Fibroblast of skin of back (primary cell): ENCODE measurements at regions not wholly inside any gene's neighbourhood (a gene's known extent, or its start where the extent isn't known, plus 50 kb on each side); places are given as distances from the start of the nearest gene placed in this dataset.
"Not testable (repeated sequence)": the region's sequence is repeated elsewhere in the genome, so short reads cannot be mapped to it uniquely, and the experiment has no call there.

ENCODE experiments used
- DNase-seq: peaks from one replicate; pipeline ENCODE4 v3.0.0-alpha.2; 2013

DNA sequence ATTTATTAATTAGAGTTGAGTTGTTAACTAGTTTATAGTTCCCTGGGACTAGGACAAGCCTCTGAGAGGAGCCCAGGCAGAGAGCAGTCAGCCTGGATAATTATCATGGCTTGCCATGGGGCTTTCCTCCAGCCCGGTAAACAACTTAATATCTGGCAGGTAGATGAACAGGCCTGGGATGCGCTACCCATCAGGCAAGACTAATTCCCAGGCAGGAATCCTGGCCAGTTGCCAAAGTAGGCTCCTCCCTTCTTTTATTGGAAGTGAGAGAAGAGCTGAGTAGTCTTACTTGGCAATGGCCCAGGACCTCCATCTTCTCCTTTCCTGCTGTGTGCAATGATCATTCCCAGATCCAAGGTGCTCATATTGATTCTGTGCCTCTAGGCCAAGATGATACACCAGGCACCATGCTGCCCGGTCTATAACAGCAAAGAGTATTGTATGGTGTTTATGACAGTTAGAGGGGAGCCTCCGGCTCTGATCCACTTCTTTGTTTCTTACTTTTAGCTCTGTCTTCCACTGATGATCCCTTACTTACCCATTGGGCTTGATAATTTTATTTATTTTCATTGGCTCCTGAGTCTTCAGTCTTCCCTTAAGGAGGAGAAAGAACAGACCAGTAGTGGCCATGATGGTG, 408.7 kb downstream of the REEP3 start:
- peak; percentile 18 for DNase-seq

DNA sequence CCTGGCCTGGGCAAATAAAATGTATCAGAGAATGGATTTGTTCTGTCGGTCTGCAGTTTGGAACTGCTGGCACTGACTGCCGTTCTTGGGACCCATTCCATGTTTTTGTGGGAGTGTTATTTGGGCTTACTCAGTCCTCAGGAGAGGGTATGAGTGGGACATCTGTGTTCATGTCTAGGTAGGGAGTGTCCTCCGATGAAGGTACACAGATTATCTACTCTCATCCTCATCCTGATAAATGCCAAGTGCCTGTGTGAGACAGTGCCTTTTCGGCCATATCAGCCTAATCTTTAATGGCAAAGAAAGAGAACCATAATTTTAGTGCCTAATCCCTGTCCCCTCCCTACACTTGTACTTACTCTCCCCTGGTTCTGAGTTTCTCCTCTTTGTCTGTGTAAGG, 409.4 kb downstream of the REEP3 start:
- DNase-seq: no peak

DNA sequence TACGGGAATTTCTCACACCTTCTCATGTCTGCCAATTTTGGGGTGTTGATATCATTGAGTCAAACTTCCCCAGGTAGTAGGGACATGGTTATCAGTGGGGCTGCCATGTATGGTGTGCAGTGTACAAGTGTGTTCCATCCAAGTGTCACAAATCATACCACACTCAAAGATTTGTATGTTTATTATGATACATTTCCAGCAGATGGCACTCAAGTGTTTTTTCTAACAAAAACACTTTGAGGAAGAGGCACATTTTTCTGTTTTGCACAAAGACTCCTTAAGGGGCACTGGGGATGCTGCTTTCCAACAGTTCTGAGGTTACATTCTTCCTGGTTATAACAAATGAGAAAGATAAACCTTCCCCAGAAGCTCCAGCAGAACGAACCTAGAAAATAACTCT, 414.5 kb downstream of the REEP3 start:
- peak; percentile 17 for DNase-seq

DNA sequence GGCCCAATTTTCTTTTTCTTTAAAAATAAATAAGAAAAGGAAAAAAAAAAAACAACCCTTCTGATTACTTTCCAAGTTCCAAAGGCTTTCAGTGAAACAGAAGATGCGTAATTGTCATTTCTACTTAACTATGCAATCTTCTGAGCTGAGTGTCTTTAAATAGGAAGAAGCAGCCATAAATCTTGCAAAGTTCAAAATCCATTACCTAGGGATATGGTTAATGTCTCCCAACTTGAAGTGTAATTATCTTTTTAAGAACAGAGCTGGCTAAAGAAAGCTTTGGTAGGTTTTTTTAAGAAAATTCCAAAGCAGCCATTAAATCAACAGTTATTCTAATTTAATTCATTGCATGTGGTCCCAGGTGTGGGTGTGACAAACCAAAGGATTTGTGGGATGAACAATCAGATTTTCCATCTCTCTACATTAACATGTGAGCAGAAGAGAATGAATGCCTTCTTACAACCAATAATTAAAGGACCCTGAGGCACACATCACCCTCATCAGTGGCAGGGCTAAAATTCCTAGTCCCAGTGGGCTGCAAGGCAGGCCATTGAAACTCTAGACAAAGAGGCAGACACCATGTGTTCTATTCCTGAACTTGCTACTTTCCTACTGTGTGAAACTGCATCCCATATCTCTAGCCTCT, 419.2 kb downstream of the REEP3 start:
- DNase-seq: no peak

DNA sequence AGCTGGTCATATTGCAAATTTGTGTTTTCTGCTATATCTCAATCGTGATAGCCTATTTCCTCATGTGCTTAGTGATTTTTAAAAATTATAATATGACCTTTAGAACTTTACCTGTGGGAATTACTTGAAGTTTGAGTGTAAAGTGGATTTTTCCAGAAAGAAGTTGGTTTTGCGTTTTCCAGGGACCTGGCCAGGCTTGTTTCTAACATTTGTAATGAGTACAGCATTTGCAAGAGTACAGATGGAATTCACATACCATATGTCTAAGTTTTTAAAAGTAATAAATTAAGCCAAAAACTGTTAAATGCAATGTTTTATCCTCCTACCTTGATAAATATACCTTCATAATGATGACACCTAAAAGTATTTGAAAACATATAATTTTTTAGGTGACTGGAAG, 443.2 kb downstream of the REEP3 start:
- DNase-seq: no peak

DNA sequence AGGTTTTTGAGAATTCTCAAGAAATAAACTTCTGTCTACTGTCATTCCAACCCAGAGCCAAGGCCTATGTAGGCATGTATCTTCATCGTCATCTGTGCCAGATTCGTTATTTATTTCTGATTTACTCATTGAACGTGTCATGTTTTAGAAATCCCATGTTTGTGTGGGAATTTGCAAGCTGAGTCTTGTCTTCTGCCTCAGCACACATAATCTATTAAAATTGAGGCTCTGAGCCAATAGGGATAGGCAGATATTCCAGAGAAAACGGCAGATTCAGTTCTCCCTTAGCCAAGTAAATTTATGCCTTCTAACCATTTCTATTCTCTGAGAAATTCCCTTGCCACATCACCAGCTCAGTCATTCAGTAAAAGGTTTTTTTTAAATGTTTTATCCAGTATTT, 444.6 kb downstream of the REEP3 start:
- no peak for DNase-seq

DNA sequence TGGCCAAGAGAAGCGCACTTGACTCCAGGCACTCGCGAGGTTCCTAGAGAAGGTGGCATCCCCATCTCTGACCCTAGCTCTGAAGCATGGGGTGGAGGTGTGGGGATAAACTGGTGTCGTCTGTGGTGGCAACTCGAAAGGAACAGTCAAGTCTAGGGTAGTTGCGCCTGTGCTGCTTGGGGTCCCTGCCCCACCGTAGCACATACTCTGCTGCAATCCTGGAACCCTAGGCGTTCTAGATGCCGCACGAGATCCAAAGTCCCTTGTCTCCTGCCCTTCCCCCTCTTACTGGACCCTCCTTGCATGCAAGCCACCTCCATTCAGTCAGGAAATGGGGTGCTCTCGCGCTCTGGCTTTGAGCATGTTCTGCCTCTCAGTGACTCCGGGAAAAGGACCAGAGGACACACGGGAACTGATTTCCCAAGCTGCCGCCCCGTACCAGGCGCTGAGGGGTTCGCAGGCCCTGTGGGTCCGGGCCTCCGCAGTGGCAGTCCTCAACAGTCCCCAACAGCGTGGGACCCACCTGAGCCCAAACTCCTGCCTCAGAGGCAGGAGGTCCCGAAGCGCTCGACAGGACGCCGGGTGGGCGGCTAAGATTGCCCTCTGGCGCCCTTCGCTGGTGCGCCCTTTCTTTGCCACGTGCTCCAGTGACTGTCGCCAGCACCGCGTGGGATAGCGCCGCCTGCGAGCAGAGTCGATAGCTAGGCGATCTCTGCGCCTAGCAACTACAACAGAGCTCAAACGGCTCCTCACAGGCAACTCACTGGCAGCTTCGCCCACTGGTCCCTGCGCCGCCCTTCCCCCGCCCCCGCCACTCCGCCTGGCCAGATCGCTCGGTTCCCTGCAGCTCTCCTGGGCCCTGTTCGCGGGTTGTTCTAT, 452.0 kb downstream of the REEP3 start:
- no peak for DNase-seq

DNA sequence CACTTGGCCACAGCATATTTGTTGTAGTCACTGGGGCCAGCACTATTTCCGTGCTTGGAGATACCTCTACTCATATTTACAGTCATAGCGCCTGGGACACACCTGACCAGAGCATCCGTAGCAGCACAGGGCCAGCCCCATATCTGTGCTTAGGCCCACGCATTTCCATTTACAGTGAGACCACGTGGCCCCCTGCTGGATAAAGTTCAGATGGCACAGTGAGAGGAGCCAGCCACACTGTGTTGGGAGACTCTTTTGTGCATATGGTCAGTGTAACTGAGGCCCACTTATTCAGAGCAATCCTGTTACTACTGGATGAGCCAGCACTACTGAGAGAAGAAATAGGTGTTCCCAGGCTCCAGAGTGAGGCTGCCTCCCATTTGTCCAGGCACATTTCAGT, 455.3 kb downstream of the REEP3 start:
- DNase-seq: peak; percentile 54

DNA sequence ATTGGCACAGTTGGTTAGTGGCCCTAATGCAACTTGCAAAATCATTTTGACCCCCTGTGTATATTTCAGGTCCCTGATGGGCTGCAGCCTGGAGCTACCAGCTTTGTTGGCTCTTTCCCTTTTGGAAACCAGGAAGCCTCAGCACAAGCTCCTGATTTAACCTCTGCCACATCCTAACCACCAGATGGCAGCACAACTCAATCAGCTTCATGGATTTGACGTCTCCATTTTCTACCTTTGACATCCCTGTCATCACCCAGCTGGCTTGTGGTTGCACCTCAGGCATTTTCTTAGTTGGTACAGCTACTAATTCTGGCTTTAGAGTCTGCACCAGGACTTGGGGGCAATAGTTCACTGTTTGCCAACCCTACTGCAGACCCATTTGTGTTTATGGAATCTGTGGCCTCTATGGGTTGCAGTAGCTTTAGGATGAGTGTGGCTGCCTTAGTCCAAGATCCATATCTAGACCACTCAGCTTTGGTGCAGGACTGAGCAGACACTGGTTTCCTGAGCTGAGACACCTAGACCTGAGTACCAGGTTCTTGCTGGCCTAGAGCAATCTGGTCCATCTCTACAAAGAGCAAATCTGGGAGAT, 456.2 kb downstream of the REEP3 start:
- peak; percentile 59 for DNase-seq

DNA sequence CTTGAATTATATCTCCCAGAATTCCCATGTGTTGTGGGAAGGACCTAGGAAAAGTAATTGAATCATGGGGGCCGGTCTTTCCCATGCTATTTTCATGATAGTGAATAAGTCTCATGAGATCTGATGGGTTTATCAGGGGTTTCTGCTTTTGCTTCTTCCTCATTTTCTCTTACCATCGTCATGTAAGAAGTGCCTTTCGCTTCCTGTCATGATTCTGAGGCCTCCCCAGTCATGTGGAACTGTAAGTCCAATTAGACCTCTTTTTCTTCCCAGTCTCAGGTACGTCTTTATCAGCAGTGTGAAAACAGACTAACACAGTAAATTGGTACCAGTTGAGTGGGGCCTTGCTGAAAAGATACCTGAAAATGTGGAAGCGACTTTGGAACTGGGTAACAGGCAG, 459.7 kb downstream of the REEP3 start:
- not testable (repeated sequence) for DNase-seq

DNA sequence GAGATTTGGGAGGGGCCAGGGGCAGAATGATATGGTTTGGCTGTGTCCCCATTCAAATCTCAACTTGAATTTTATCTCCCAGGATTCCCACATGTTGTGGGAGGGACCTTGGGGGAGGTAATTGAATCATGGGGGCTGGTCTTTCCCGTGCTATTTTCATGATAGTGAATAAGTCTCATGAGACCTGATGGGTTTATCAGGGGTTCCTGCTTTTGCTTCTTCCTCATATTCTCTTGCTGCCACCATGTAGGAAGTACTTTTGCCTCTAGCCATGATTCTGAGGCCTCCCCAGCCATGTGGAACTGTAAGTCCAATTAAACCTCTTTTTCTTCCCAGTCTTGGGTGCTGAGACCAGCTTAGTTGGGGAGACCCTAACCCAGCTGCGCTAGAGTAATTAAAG, 462.9 kb downstream of the REEP3 start:
- DNase-seq: not testable (repeated sequence)

DNA sequence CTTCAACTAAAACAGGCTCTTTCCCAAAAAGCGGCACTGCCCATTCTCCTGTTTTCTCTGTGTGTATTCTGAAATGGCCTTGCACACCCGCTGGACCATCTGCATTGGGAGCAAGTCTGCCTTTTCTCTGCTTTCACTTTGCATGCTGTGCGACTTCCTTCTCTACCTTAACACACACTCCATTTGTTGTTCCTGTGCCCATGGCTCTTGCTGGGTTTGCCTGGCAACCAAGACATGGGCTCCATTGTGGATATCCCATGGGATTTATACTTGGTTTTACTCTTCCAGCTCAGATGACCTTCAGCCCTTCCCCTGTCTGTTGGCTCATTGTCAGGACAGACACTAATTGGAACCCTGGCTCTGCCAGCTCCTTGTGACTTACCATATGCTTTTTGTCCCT, 465.3 kb downstream of the REEP3 start:
- no peak for DNase-seq

DNA sequence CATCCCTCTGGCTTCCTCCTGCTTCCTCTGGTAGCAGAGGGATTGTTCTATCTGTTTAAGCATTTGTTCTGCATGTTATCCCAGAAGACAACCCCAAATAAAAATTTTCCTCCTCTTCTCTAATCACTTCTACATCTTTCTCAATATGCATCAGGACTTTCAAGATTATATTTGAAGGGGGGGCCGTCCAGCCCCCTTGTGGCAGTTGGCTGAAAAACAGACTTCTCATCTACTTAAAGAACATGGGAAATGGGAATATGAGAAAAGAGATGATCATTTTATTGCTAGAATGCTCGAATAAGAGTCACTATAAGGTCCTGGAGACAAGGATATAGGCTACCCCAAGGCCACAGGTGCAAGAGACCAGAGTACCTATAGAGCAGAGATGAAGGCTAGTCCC, 466.0 kb downstream of the REEP3 start:
- DNase-seq: no peak

DNA sequence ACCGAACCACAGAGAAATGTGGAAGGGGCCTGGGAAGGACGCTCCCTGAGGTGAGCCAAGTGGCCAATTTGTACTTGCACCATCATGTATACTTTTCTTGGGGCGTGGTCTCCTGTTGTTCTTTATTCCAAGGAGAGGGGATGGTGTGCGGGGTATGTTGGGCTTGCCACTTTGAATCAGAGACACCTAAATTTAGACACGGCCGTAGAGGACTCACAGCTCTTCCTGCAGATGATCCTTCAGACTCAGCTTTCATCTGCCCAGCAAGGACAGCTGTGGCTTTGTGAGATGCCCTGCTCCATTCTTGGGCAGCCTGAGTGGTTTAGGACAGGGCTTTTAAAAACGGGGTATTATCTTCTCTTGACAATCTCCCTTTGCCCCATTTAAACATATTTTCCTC, 473.2 kb downstream of the REEP3 start:
- no peak for DNase-seq

DNA sequence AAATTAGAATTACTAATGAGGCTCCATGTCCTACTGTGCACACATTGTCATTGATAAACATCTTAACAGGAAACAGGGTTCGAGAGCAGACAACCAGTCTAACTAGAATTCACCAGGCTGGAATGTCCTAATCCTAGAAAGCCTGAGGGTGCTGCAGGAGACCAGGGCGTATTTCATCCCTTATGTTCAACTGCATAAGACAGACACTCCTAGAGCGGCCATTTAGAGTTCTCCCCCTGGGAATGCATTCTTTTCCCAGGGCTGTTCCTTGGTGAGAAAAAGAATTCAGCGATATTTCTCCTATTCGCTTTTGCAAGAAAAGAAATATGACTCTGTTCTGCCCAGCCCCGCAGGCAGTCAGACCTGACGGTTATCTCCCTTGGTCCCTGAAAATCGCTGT, 486.0 kb downstream of the REEP3 start:
- no peak for DNase-seq

DNA sequence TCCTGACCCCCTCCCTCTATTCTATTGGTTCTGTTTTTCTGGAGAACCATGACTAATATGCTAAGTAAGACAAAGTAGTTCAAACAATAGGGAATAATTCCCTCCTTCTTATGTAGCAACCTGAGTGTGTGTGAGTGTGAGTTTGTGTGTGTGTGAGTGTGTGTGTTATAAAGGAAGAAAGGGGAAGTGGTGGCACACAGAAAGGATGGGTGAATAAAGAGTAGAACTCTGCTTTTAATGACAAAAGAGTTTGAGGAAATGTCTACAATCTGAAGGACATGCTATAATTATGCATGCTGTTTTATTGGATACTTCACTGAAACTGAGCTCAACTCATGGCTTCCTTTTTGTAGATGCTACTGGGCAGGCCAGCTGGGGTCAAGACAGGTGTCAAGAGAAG, 489.5 kb downstream of the REEP3 start:
- no peak for DNase-seq

DNA sequence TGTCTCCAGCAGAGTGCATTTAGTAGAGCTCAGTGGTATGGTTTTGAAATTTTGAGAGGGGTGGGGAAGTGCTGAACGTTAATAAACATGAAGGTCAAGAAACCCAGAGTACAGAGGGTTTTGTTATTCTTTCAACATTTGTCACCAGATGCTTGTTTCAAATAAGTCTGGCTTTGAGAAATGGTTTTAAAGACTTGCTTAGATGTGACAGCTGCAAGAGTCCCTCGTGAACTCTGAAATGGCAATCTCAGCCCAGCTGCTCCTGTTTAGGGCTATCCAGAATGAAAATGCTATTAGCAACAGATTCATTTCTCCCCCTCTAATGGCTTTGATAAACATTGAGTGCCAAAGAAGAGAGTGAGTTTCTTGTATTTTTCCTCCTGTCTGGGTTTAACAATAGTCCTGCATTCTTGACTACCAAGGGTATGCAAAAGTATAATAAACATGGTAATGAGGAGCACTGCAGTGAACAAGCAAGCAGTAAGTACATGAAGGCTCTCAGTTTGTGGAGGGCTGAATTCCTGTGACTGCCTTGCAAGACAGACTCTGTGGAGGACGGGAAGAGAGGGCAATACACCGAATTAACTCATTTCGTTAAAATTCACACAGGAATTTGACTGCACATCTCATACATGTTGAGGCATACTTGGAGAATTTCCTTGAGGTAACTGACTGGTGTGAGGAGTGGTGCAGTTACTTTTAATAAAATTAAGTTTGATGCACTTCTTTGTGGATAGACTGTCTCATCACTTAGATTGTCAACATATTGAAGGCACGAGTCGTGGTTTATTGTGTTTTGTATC, 490.9 kb downstream of the REEP3 start:
- no peak for DNase-seq

DNA sequence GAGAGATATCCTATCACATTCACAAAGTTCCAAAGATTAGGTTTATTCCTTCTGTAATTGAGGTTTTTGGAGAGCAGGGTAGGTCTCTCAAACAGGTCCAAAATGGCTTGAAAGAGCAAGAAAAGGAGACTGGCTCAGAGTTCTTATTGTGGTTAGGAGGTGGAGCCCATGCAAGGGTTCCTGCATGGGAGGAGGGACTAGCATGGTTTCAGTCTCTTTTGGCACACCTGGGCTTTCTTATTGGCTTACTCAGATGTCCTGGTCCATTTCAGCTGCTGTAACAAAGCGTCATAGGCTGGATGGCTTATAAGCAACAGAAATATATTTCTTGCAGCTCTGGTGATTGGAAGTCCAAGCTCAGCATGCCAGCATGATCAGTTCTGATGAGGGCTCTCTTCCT, 493.1 kb downstream of the REEP3 start:
- DNase-seq: no peak

DNA sequence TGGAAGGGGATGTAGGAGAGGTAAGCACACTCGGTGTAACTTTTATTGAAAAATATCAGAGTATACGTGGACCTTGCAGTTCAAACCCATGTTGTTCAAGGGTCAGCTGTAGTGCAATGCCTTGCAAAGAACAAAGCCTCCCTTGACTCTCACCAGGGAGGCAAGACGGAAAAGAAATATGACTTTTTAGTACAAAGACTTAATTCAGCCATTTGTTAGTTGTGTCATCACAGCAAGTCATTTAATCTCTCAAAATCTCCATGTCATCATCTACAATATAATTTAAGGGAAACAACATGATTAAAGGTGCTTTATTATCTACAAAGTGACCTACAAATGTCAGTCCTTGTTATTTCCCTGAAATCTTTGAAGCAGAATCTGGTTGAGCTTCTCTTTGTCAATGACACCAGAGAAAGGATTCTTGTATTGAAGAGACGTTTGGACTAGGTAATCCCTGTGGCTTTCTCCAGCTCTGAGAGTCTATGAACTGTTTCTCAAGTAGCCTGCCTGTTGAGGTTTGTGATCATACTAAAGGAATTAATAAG, 502.8 kb downstream of the REEP3 start:
- no peak for DNase-seq

DNA sequence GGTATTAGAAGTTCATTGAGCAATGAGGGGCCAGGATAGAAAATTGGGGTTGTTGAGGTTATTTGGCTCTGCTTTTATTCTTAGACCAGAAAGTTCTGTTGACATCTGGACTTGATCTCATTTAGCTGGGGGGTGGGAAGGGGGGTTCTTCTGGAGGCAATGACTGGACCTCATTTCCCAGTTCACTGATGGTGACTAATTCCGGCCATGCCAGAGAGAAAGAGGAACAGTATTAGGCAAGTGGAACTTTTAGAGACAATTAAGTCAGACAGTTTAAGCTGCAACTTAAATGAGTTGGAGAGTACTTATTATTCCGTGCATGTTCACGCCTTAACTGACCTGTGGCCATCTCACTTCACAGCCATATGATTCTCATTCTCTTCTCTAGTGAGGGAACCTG, 512.5 kb downstream of the REEP3 start:
- DNase-seq: peak; percentile 27

DNA sequence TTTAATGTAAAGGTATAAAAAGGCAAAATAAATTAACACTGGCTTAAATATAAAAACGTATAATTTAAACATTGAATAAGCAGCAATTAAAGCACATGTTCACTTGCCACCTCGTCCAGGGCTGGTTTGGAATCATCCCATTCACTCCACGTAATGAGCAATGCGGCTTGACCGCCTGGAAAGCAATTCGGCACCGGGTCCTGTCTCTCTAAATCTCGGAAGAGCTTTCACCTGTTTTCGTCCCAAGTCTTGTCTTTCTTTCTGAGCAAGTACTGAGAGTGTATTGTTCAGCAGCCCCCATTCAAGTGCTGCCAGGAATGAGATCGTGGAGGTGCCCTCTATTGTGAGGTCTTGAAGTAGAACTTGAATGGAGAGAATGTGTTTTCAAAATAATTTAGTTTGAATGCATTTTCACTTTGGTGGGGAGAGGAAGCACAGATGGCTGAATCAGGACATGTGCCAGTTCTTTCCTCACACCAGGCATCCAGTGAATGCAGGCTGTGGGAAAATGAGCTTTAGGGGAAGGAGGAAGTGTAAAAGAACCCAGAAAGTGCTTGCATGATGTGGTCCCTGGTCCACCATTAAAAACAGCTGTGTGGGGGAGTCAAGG, 515.2 kb downstream of the REEP3 start:
- DNase-seq: no peak
